ENCODE measurements at regions not wholly inside any gene's neighbourhood (a gene's known extent, or its start where the extent isn't known, plus 50 kb on each side); places are given as distances from the start of the nearest gene placed in this dataset.

DNA sequence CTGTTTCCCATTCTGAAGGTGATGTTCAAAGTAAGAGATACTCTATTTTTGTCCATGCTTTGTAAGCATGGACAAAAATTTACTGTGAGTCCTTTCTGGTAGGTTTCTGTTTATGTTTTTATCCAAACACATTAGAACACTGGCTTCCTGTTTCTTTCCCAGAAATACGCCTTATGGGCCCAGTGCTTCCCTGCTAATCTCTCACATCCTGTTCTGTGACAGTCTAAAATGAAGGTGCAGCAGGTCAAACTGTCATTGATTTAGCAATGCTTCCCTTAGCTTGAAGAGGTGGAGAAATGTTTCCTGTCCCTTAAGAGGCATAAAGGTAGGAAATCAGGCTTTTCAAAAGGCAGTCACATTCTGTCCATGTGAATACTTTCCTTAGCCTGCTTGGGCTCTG is 305.6 kb downstream of the RPS29 start:
- no peak overlapping the region for H3K23ac ChIP-seq (ENCODE audit: insufficient read length, low read depth, low read length)
- no peak overlapping the region for H2AK5ac ChIP-seq (ENCODE audit: insufficient read length, low read length)
- H4K8ac ChIP-seq (replicated peaks; ENCODE audit: insufficient read length, low read depth, low read length) = no peak overlapping the region
- no peak overlapping the region for H3K27ac ChIP-seq (ENCODE audit: insufficient read length, low read depth, low read length)
- no peak overlapping the region for H3K56ac ChIP-seq (ENCODE audit: insufficient read length, low read depth, low read length)
- no peak for TF ChIP-seq CTCF (conservative IDR thresholded peaks at IDR 0.05)
- no peak overlapping the region for H3T11ph ChIP-seq (ENCODE audit: low read length)
- H3K27me3 ChIP-seq (ENCODE audit: insufficient read depth, low read length) = no peaks in the 10 kb centered on the region
- no peaks in the 10 kb centered on the region for H3K79me1 ChIP-seq (ENCODE audit: insufficient read depth, low read depth, low read length, poor library complexity, severe bottlenecking)
- WGBS (ENCODE audit: extremely low coverage, insufficient read length, low lambda C conversion rate) = no CpG with 5 or more reads among the region's 1 CpG
- H2AFZ ChIP-seq (ENCODE audit: low read length) = no peak overlapping the region
- Mint-ChIP-seq H3K4me1 (peaks cover 0 to 4% of the 10 kb centered on the region in 2 experiments; a peak in 2 of 4 replicates), H3K27ac (no peak overlapping the region), H3K36me3 (ENCODE audit: insufficient read depth in 1 of 3, low read depth in 3 of 3) (no peaks in the 10 kb centered on the region), H3K4me3 (no peak overlapping the region), H3K27me3 (ENCODE audit: low read depth) (peaks cover 4% of the 10 kb centered on the region), H3K9me3 (no peaks in the 10 kb centered on the region; a peak in 1 of 5 replicates)
- H4K20me1 ChIP-seq (ENCODE audit: control insufficient read depth, insufficient read depth, insufficient read length) = no peaks in the 10 kb centered on the region
- no peaks in the 10 kb centered on the region for H3K79me2 ChIP-seq (ENCODE audit: insufficient read depth, low read length)
- no peak overlapping the region for H2BK5ac ChIP-seq (ENCODE audit: insufficient read length, low read length)
- H3K9me3 ChIP-seq (ENCODE audit: control insufficient read depth, low read depth, low read length) = no peaks in the 10 kb centered on the region
- peaks cover 2% of the 10 kb centered on the region; the same call in 1 of the 2 replicates for H3K4me1 ChIP-seq (ENCODE audit: insufficient read depth, low read length)
- H2BK120ac ChIP-seq (ENCODE audit: low read depth, low read length, poor library complexity, severe bottlenecking) = no peak overlapping the region
- no peak overlapping the region for H3K14ac ChIP-seq (ENCODE audit: insufficient read depth, low read length)
- no peak overlapping the region for H3K4me2 ChIP-seq (ENCODE audit: insufficient read depth, insufficient read length, low read length)
- no peaks in the 10 kb centered on the region for H3K23me2 ChIP-seq (ENCODE audit: insufficient read length, low read depth, low read length, poor library complexity, severe bottlenecking)
- H2BK12ac ChIP-seq (ENCODE audit: insufficient read length, low read depth, low read length) = no peak overlapping the region
- DNase-seq = no peak
- H4K5ac ChIP-seq (ENCODE audit: insufficient read length, low read depth, low read length) = no peak overlapping the region
- H3K9ac ChIP-seq (ENCODE audit: extremely low read depth, insufficient read length, low read length) = no peak overlapping the region
- H2BK20ac ChIP-seq (ENCODE audit: low read depth, low read length, poor library complexity, severe bottlenecking) = no peak overlapping the region
- H4K91ac ChIP-seq (ENCODE audit: insufficient read length, low read depth, low read length) = no peak overlapping the region
- no peak overlapping the region for H2BK15ac ChIP-seq (ENCODE audit: low read depth, low read length)
- no peak overlapping the region for H3K4ac ChIP-seq (ENCODE audit: low read depth, low read length)
- no peak overlapping the region for H3K18ac ChIP-seq (ENCODE audit: insufficient read length, low read depth, low read length)

All from H9 (cell line).